MM.1S (cell line): ENCODE measurements at regions not wholly inside any gene's neighbourhood (a gene's known extent, or its start where the extent isn't known, plus 50 kb on each side); places are given as distances from the start of the nearest gene placed in this dataset.

Source experiments
- DNase-seq: peaks from one replicate; pipeline ENCODE4 v3.0.0-alpha.2; 2015
- H2AFZ ChIP-seq: fragments of 300-600 bp; sonication (generic); 2 replicates; pipeline ENCODE4 v1.6.0; 2016; ENCODE audit warnings: antibody characterized with exemption, low read length
- H3F3A ChIP-seq: fragments of 300-600 bp; sonication (generic); 2 replicates; pipeline ENCODE4 v1.6.1; 2016; ENCODE audit warnings: mild to moderate bottlenecking, antibody characterized with exemption, low read length, moderate library complexity, mixed read lengths; ENCODE audit not compliant: insufficient read depth
- H3K27ac ChIP-seq: fragments of 300-600 bp; sonication (generic); 2 replicates; pipeline ENCODE4 v1.5.1; 2016; ENCODE audit warnings: mild to moderate bottlenecking, low read length
- H3K27me3 ChIP-seq: fragments of 300-600 bp; sonication (generic); replicated peaks from 2 replicates; pipeline ENCODE4 v1.6.0; 2016; ENCODE audit warnings: low read length; ENCODE audit not compliant: insufficient read depth
- H3K36me3 ChIP-seq: fragments of 300-600 bp; sonication (generic); replicated peaks from 2 replicates; pipeline ENCODE4 v1.6.1; 2016; ENCODE audit warnings: mild to moderate bottlenecking, low read length, mixed read lengths; ENCODE audit not compliant: insufficient read depth
- H3K4me1 ChIP-seq: fragments of 300-600 bp; sonication (generic); 2 replicates; pipeline ENCODE4 v1.6.1; 2016; ENCODE audit warnings: low read length, mixed read lengths
- H3K4me2 ChIP-seq: fragments of 300-600 bp; sonication (generic); 2 replicates; pipeline ENCODE4 v1.6.0; 2016; ENCODE audit warnings: low read depth, low read length
- H3K4me3 ChIP-seq: fragments of 300-600 bp; sonication (generic); 2 replicates; pipeline ENCODE4 v1.5.1; 2016; ENCODE audit warnings: low read length, mixed read lengths
- H3K79me2 ChIP-seq: fragments of 300-600 bp; sonication (generic); 2 replicates; pipeline ENCODE4 v1.6.1; 2016; ENCODE audit warnings: mixed run types, low read length, mixed read lengths
- H3K9ac ChIP-seq: fragments of 300-600 bp; sonication (generic); 2 replicates; pipeline ENCODE4 v1.6.1; 2016; ENCODE audit warnings: low read length, mixed read lengths
- H3K9me2 ChIP-seq: fragments of 300-600 bp; sonication (generic); replicated peaks from 2 replicates; pipeline ENCODE4 v1.6.1; 2016; ENCODE audit warnings: mild to moderate bottlenecking, low read length, mixed read lengths; ENCODE audit not compliant: insufficient read depth
- H3K9me3 ChIP-seq: fragments of 300-600 bp; sonication (generic); replicated peaks from 2 replicates; pipeline ENCODE4 v1.6.1; 2016; ENCODE audit warnings: mild to moderate bottlenecking, low read length, mixed read lengths; ENCODE audit not compliant: insufficient read depth
- H4K20me1 ChIP-seq: fragments of 300-600 bp; sonication (generic); 2 replicates; pipeline ENCODE4 v1.6.1; 2016; ENCODE audit warnings: mild to moderate bottlenecking, low read length, moderate library complexity, mixed read lengths; ENCODE audit not compliant: insufficient read depth
- CTCF ChIP-seq: fragments of 300-600 bp; sonication (generic); IDR thresholded peaks from 2 replicates; pipeline ENCODE4 v1.5.1; 2016; ENCODE audit warnings: antibody characterized with exemption, low read length, mixed read lengths
- EZH2 ChIP-seq: fragments of 300-600 bp; sonication (generic); optimal IDR thresholded peaks from 2 replicates; pipeline ENCODE3; 2017; ENCODE audit warnings: low read depth, mild to moderate bottlenecking, antibody characterized with exemption, low read length, mixed read lengths
- EZH2phosphoT487 ChIP-seq: fragments of 300-600 bp; sonication (generic); IDR thresholded peaks from 2 replicates; pipeline ENCODE4 v1.6.1; 2018; ENCODE audit warnings: antibody characterized with exemption, low read length

- Histone ChIP-seq H3K9me3 (no peaks in the 10 kb centered on the region), H3K9ac (peak overlapping the region; percentile 10; the same call in 1 of the 2 replicates), H3K4me2 (peak overlapping the region; percentile 13; the same call in 1 of the 2 replicates), H3K36me3 (no peaks in the 10 kb centered on the region), H2AFZ (no peak overlapping the region), H3K27me3 (no peaks in the 10 kb centered on the region), H3K4me3 (no peak overlapping the region), H4K20me1 (no peaks in the 10 kb centered on the region), H3F3A (no peaks in the 10 kb centered on the region), H3K4me1 (no peaks in the 10 kb centered on the region), H3K27ac (peak overlapping the region; percentile 15; the same call in 1 of the 2 replicates), H3K79me2 (no peaks in the 10 kb centered on the region), H3K9me2 (no peaks in the 10 kb centered on the region)
- TF ChIP-seq CTCF (no peak), EZH2phosphoT487 (no peak), EZH2 (no peak)
- no peak for DNase-seq
Measured at GRCh38 chr3:163726125-163726524, 1352.2 kb downstream of the SI start.

- H3K9me2 ChIP-seq: no peaks in the 10 kb centered on the region
- H3K4me3 ChIP-seq: no peak overlapping the region
- no peaks in the 10 kb centered on the region for H3K9me3 ChIP-seq
- H3K36me3 ChIP-seq: no peaks in the 10 kb centered on the region
- H3K79me2 ChIP-seq: no peaks in the 10 kb centered on the region
- H3K27me3 ChIP-seq: no peaks in the 10 kb centered on the region
- no peaks in the 10 kb centered on the region for H3K4me1 ChIP-seq
- H4K20me1 ChIP-seq: no peaks in the 10 kb centered on the region
- H3K9ac ChIP-seq: no peak overlapping the region
- peak; percentile 49 for DNase-seq
- no peak overlapping the region for H3K27ac ChIP-seq
- H3K4me2 ChIP-seq: no peak overlapping the region
- no peaks in the 10 kb centered on the region for H3F3A ChIP-seq
- no peak overlapping the region for H2AFZ ChIP-seq
- TF ChIP-seq CTCF (no peak), EZH2 (no peak), EZH2phosphoT487 (no peak)
Measured at GRCh38 chr3:163722405-163722804, 1355.9 kb downstream of the SI start.

GRCh38 chr3:163721596-163721995 is 1356.7 kb downstream of the SI start:
- H2AFZ ChIP-seq: no peak overlapping the region
- H4K20me1 ChIP-seq: no peaks in the 10 kb centered on the region
- H3K9me3 ChIP-seq: no peaks in the 10 kb centered on the region
- H3K9me2 ChIP-seq: no peaks in the 10 kb centered on the region
- H3K79me2 ChIP-seq: no peaks in the 10 kb centered on the region
- H3K4me2 ChIP-seq: no peak overlapping the region
- H3K27me3 ChIP-seq: no peaks in the 10 kb centered on the region
- DNase-seq: no peak
- H3K9ac ChIP-seq: no peak overlapping the region
- no peaks in the 10 kb centered on the region for H3K36me3 ChIP-seq
- H3F3A ChIP-seq: no peaks in the 10 kb centered on the region
- no peaks in the 10 kb centered on the region for H3K4me1 ChIP-seq
- H3K27ac ChIP-seq: no peak overlapping the region
- TF ChIP-seq EZH2 (no peak), CTCF (no peak), EZH2phosphoT487 (no peak)
- H3K4me3 ChIP-seq: no peak overlapping the region
